HL-60 (cell line): ENCODE measurements at regions not wholly inside any gene's neighbourhood (a gene's known extent, or its start where the extent isn't known, plus 50 kb on each side); places are given as distances from the start of the nearest gene placed in this dataset.

Experiments
- DNase-seq, 2 experiments: peaks; one replicate each; pipeline ENCODE4 v3.0.0-alpha.2; 2010 to 2020; ENCODE audit warnings: low read depth in 1 of 2, low spot score in 1 of 2
- H3K27ac ChIP-seq: fragments of 250-450 bp; sonication (Bioruptor Pico); replicated peaks from 2 replicates; pipeline ENCODE4 v1.5.1; 2020; ENCODE audit warnings: mild to moderate bottlenecking, moderate library complexity
- H3K27me3 ChIP-seq: fragments of 250-450 bp; sonication (Bioruptor Pico); 2 replicates; pipeline ENCODE4 v1.5.1; 2021; ENCODE audit warnings: mild to moderate bottlenecking, moderate library complexity; ENCODE audit not compliant: insufficient read depth, poor library complexity, severe bottlenecking
- H3K4me3 ChIP-seq: replicated peaks from 2 replicates; pipeline ENCODE4 v1.5.1; 2011; ENCODE audit warnings: mild to moderate bottlenecking, control low read depth, low read length; ENCODE audit not compliant: insufficient read depth
- CTCF ChIP-seq: IDR thresholded peaks from one replicate; pipeline ENCODE4 v1.5.1; 2011; ENCODE audit warnings: low read length, control low read depth, inconsistent platforms; ENCODE audit not compliant: insufficient read depth
- GABPA ChIP-seq: IDR thresholded peaks from 2 replicates; pipeline ENCODE4 v1.6.1; 2012; ENCODE audit warnings: low read depth
- POLR2AphosphoS5 ChIP-seq: IDR thresholded peaks from 2 replicates; pipeline ENCODE4 v1.6.1; 2012; ENCODE audit warnings: low read depth
- SPI1 ChIP-seq: IDR thresholded peaks from 2 replicates; pipeline ENCODE4 v1.6.1; 2012; ENCODE audit warnings: low read depth, mild to moderate bottlenecking, borderline replicate concordance
- TF ChIP-seq, protein P1 (sequence below): IDR thresholded peaks from 2 replicates; pipeline ENCODE4 v1.6.1; 2012; ENCODE audit warnings: low read depth; ENCODE audit not compliant: insufficient replicate concordance

- Histone ChIP-seq H3K27ac (no peak overlapping the region), H3K27me3 (no peaks in the 10 kb centered on the region), H3K4me3 (no peak overlapping the region)
- TF ChIP-seq SPI1 (no peak), POLR2AphosphoS5 (no peak), CTCF (no peak), GABPA (no peak)
- TF ChIP-seq, protein P1, sequence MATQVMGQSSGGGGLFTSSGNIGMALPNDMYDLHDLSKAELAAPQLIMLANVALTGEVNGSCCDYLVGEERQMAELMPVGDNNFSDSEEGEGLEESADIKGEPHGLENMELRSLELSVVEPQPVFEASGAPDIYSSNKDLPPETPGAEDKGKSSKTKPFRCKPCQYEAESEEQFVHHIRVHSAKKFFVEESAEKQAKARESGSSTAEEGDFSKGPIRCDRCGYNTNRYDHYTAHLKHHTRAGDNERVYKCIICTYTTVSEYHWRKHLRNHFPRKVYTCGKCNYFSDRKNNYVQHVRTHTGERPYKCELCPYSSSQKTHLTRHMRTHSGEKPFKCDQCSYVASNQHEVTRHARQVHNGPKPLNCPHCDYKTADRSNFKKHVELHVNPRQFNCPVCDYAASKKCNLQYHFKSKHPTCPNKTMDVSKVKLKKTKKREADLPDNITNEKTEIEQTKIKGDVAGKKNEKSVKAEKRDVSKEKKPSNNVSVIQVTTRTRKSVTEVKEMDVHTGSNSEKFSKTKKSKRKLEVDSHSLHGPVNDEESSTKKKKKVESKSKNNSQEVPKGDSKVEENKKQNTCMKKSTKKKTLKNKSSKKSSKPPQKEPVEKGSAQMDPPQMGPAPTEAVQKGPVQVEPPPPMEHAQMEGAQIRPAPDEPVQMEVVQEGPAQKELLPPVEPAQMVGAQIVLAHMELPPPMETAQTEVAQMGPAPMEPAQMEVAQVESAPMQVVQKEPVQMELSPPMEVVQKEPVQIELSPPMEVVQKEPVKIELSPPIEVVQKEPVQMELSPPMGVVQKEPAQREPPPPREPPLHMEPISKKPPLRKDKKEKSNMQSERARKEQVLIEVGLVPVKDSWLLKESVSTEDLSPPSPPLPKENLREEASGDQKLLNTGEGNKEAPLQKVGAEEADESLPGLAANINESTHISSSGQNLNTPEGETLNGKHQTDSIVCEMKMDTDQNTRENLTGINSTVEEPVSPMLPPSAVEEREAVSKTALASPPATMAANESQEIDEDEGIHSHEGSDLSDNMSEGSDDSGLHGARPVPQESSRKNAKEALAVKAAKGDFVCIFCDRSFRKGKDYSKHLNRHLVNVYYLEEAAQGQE = no peak
- DNase-seq = no peak
Measured at GRCh38 chr5:73279805-73280204, 106.8 kb downstream of the TMEM174 start.

DNA sequence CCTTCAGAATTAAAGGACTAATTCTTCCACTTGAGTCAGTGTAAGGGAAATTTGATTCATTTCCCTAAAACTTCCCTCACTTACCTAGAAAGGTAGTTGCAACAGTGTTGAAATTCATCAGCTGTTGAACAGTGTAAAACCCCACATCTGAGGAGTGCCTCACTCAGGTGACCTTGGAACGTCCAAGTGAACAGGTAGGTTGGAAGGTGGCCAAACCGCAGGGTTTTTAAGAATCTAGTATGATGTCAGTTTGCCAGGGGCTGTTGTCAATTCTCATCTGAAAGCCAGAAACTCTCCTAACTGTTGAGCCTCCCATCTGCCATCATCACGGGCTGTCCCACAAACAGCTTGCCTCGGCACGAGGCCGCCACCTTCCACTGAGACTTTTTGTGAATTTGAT, 105.7 kb downstream of the TMEM174 start:
- DNase-seq = no peak
- H3K27ac ChIP-seq = no peak overlapping the region
- no peak for TF ChIP-seq SPI1
- no peak for TF ChIP-seq POLR2AphosphoS5
- no peak for TF ChIP-seq GABPA
- TF ChIP-seq, protein P1 = no peak
- no peak for TF ChIP-seq CTCF

DNA sequence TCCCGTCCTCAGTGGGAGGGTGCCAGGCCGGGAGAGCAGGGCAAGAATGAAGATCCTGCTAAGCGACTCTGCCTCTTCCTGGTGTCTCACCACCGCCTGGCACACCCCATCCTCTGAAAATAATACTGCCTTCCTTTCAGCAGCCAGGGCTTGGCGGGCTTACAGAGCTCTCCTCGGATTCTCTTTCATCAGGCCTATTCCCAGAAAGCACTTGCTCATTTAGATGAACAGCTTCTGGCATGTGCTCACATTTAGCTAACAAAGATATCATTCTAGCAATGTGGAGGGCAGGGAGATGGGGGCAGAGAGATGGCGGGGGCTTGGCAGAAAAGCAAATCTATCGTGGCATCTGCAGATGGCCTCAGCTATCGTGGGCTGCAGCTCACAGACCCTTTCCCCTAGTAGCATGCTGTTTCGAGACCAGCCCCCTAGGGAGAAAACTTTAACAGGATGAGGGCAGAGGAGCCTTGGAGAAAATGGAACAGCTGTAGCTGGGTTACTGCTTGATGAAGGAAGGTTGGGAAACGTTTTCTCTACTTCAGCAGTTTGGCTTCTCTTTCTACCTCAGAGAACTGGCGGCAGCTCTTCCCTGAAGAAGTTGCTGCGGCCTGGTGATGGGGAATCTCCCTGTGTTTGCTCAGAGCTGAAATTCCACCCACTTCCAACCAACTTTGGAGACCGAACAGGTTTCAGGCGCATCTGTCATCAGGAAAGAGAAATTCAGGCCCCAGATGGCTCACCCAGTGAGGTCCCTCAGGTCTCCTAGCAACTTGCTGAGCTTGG, 102.1 kb downstream of the TMEM174 start:
- no peak for DNase-seq
- no peak overlapping the region for H3K4me3 ChIP-seq
- no peak overlapping the region for H3K27ac ChIP-seq
- TF ChIP-seq POLR2AphosphoS5 = no peak
- no peak for TF ChIP-seq CTCF
- TF ChIP-seq SPI1 = no peak
- TF ChIP-seq, protein P1 = no peak
- TF ChIP-seq GABPA = no peak
- no peaks in the 10 kb centered on the region for H3K27me3 ChIP-seq

More for the DNA sequence above, 105.7 kb downstream of the TMEM174 start:
- Histone ChIP-seq H3K4me3 (no peak overlapping the region), H3K27me3 (no peaks in the 10 kb centered on the region)
